ENCODE measurements at regions not wholly inside any gene's neighbourhood (a gene's known extent, or its start where the extent isn't known, plus 50 kb on each side); places are given as distances from the start of the nearest gene placed in this dataset.

DNA sequence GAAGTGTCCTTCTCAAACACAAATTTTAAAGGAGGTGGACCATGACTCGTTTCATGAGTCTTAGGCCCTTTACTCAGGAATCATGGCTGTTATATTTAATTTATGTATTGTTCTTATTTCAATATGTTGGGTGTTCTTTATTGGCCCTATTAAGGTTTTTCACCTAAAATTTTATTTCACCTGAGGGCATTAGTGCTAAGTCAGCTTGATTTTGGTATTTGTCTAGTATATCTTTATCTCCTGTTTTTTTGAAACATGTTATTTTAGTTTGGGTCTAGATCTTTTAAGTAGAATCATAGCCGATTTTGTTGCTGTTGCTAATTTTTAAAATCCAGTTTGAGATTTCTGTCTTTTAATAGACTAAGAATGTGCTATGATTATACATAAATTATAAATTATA lies 430.4 kb downstream of the RPS6KC1 start:
- TF ChIP-seq, protein P1, sequence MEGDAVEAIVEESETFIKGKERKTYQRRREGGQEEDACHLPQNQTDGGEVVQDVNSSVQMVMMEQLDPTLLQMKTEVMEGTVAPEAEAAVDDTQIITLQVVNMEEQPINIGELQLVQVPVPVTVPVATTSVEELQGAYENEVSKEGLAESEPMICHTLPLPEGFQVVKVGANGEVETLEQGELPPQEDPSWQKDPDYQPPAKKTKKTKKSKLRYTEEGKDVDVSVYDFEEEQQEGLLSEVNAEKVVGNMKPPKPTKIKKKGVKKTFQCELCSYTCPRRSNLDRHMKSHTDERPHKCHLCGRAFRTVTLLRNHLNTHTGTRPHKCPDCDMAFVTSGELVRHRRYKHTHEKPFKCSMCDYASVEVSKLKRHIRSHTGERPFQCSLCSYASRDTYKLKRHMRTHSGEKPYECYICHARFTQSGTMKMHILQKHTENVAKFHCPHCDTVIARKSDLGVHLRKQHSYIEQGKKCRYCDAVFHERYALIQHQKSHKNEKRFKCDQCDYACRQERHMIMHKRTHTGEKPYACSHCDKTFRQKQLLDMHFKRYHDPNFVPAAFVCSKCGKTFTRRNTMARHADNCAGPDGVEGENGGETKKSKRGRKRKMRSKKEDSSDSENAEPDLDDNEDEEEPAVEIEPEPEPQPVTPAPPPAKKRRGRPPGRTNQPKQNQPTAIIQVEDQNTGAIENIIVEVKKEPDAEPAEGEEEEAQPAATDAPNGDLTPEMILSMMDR (IDR thresholded peaks at IDR 0.05; ENCODE audit: low read length), result no peak
- TF ChIP-seq EZH2 (optimal IDR thresholded peaks at IDR 0.05; ENCODE audit: low read depth, low read length) (no peak), EZH2phosphoT487 (IDR thresholded peaks at IDR 0.05; ENCODE audit: low read length) (no peak)

Data from MM.1S (cell line).